ENCODE measurements at regions not wholly inside any gene's neighbourhood (a gene's known extent, or its start where the extent isn't known, plus 50 kb on each side); places are given as distances from the start of the nearest gene placed in this dataset.

- no peaks in the 10 kb centered on the region for H3K9me3 Mint-ChIP-seq (ENCODE audit: unreplicated experiment)
- H3K27me3 Mint-ChIP-seq (ENCODE audit: unreplicated experiment), result peaks cover 6% of the 10 kb centered on the region
- H3K4me3 Mint-ChIP-seq (ENCODE audit: unreplicated experiment), result no peak overlapping the region
- no peak overlapping the region for H3K27ac Mint-ChIP-seq (ENCODE audit: unreplicated experiment)
- H3K36me3 Mint-ChIP-seq (ENCODE audit: low read depth, unreplicated experiment), result no peaks in the 10 kb centered on the region
- DNase-seq (ENCODE audit: low spot score), result no peak
- no peak for TF ChIP-seq CTCF (IDR thresholded peaks at IDR 0.05; ENCODE audit: unreplicated experiment)
- H3K4me1 Mint-ChIP-seq (ENCODE audit: unreplicated experiment), result peaks cover 34% of the 10 kb centered on the region
These were observed 118.2 kb upstream of the ZNF678 start for GRCh38 chr1:227445092-227445674.

GRCh38 chr1:227440182-227440581 lies 121.9 kb upstream of the CDC42BPA start:
- H3K4me1 Mint-ChIP-seq (ENCODE audit: unreplicated experiment), result peaks cover 41% of the 10 kb centered on the region
- TF ChIP-seq CTCF (IDR thresholded peaks at IDR 0.05; ENCODE audit: unreplicated experiment), result no peak
- peak overlapping the region; percentile 71 for H3K27ac Mint-ChIP-seq (ENCODE audit: unreplicated experiment)
- H3K4me3 Mint-ChIP-seq (ENCODE audit: unreplicated experiment), result no peak overlapping the region
- no peak for DNase-seq (ENCODE audit: low spot score)
- peaks cover 4% of the 10 kb centered on the region for H3K27me3 Mint-ChIP-seq (ENCODE audit: unreplicated experiment)
- no peaks in the 10 kb centered on the region for H3K36me3 Mint-ChIP-seq (ENCODE audit: low read depth, unreplicated experiment)
- H3K9me3 Mint-ChIP-seq (ENCODE audit: unreplicated experiment), result no peaks in the 10 kb centered on the region

GRCh38 chr1:227437495-227438008 lies 119.3 kb upstream of the CDC42BPA start:
- H3K4me1 Mint-ChIP-seq (ENCODE audit: unreplicated experiment), result peaks cover 48% of the 10 kb centered on the region
- no peak overlapping the region for H3K27ac Mint-ChIP-seq (ENCODE audit: unreplicated experiment)
- H3K4me3 Mint-ChIP-seq (ENCODE audit: unreplicated experiment), result no peak overlapping the region
- no peak for TF ChIP-seq CTCF (IDR thresholded peaks at IDR 0.05; ENCODE audit: unreplicated experiment)
- no peaks in the 10 kb centered on the region for H3K9me3 Mint-ChIP-seq (ENCODE audit: unreplicated experiment)
- H3K27me3 Mint-ChIP-seq (ENCODE audit: unreplicated experiment), result peaks cover 7% of the 10 kb centered on the region
- no peaks in the 10 kb centered on the region for H3K36me3 Mint-ChIP-seq (ENCODE audit: low read depth, unreplicated experiment)
- no peak for DNase-seq (ENCODE audit: low spot score)

GRCh38 chr1:227434808-227435444 lies 116.6 kb upstream of the CDC42BPA start:
- no peak overlapping the region for H3K4me3 Mint-ChIP-seq (ENCODE audit: unreplicated experiment)
- H3K4me1 Mint-ChIP-seq (ENCODE audit: unreplicated experiment), result peaks cover 59% of the 10 kb centered on the region
- H3K27ac Mint-ChIP-seq (ENCODE audit: unreplicated experiment), result no peak overlapping the region
- DNase-seq (ENCODE audit: low spot score), result no peak
- no peaks in the 10 kb centered on the region for H3K9me3 Mint-ChIP-seq (ENCODE audit: unreplicated experiment)
- H3K27me3 Mint-ChIP-seq (ENCODE audit: unreplicated experiment), result peaks cover 10% of the 10 kb centered on the region
- no peak for TF ChIP-seq CTCF (IDR thresholded peaks at IDR 0.05; ENCODE audit: unreplicated experiment)
- no peaks in the 10 kb centered on the region for H3K36me3 Mint-ChIP-seq (ENCODE audit: low read depth, unreplicated experiment)

- H3K36me3 Mint-ChIP-seq (ENCODE audit: low read depth, unreplicated experiment), result no peaks in the 10 kb centered on the region
- peaks cover 16% of the 10 kb centered on the region for H3K27me3 Mint-ChIP-seq (ENCODE audit: unreplicated experiment)
- peaks cover 69% of the 10 kb centered on the region for H3K4me1 Mint-ChIP-seq (ENCODE audit: unreplicated experiment)
- TF ChIP-seq CTCF (IDR thresholded peaks at IDR 0.05; ENCODE audit: unreplicated experiment), result no peak
- H3K9me3 Mint-ChIP-seq (ENCODE audit: unreplicated experiment), result no peaks in the 10 kb centered on the region
- H3K27ac Mint-ChIP-seq (ENCODE audit: unreplicated experiment), result peak overlapping the region; percentile 34
- no peak for DNase-seq (ENCODE audit: low spot score)
- H3K4me3 Mint-ChIP-seq (ENCODE audit: unreplicated experiment), result no peak overlapping the region
These were observed 115.5 kb upstream of the CDC42BPA start for GRCh38 chr1:227433663-227434341.
